ENCODE measurements at regions not wholly inside any gene's neighbourhood (a gene's known extent, or its start where the extent isn't known, plus 50 kb on each side); places are given as distances from the start of the nearest gene placed in this dataset.

GRCh38 chr3:168218600-168218999, 122.9 kb upstream of the GOLIM4 start:
- DNase-seq = no peak

- DNase-seq = no peak
Measured at GRCh38 chr3:168216851-168217250, 121.1 kb upstream of the GOLIM4 start.

- DNase-seq = no peak
Measured at GRCh38 chr3:168213920-168214319, 118.2 kb upstream of the GOLIM4 start.

- DNase-seq = no peak
Measured at GRCh38 chr3:168212664-168213285, 117.1 kb upstream of the GOLIM4 start.

- DNase-seq = no peak
Measured at GRCh38 chr3:168205451-168205850, 109.7 kb upstream of the GOLIM4 start.

- no peak for DNase-seq
Measured at GRCh38 chr3:168197162-168197561, 101.4 kb upstream of the GOLIM4 start.

GRCh38 chr3:168191856-168192255, 96.1 kb upstream of the GOLIM4 start:
- DNase-seq = no peak

GRCh38 chr3:168187233-168187632, 91.5 kb upstream of the GOLIM4 start:
- DNase-seq = no peak

GRCh38 chr3:168186293-168186983, 90.7 kb upstream of the GOLIM4 start:
- no peak for DNase-seq

- no peak for DNase-seq
Measured at GRCh38 chr3:168183774-168184173, 88.0 kb upstream of the GOLIM4 start.

GRCh38 chr3:168168743-168169142, 73.0 kb upstream of the GOLIM4 start:
- no peak for DNase-seq

- peak; percentile 75 for DNase-seq
Measured at GRCh38 chr3:168165390-168166269, 69.9 kb upstream of the GOLIM4 start.

GRCh38 chr3:168162172-168162571, 66.4 kb upstream of the GOLIM4 start:
- no peak for DNase-seq

- no peak for DNase-seq
Measured at GRCh38 chr3:168161696-168162095, 66.0 kb upstream of the GOLIM4 start.

- no peak for DNase-seq
Measured at GRCh38 chr3:168157903-168158302, 62.2 kb upstream of the GOLIM4 start.

- DNase-seq = no peak
Measured at GRCh38 chr3:168157099-168157700, 61.5 kb upstream of the GOLIM4 start.

GRCh38 chr3:168156479-168156878, 60.8 kb upstream of the GOLIM4 start:
- no peak for DNase-seq

GRCh38 chr3:168155303-168155702, 59.6 kb upstream of the GOLIM4 start:
- no peak for DNase-seq

GRCh38 chr3:168154089-168154488, 58.4 kb upstream of the GOLIM4 start:
- no peak for DNase-seq

- DNase-seq = no peak
Measured at GRCh38 chr3:168152149-168152548, 56.4 kb upstream of the GOLIM4 start.
